GM21515 (cell line): ENCODE measurements at regions not wholly inside any gene's neighbourhood (a gene's known extent, or its start where the extent isn't known, plus 50 kb on each side); places are given as distances from the start of the nearest gene placed in this dataset.

ENCODE experiments used
- ATAC-seq: cut with Tn5 transposase; IDR thresholded peaks from one replicate; pipeline ENCODE4 v1.9.1; 2021; ENCODE audit not compliant: unreplicated experiment

- no peak for ATAC-seq
Observed at GRCh38 chr2:128781166-128781565, 462.5 kb upstream of the HS6ST1 start.

GRCh38 chr2:128781585-128782385 lies 463.1 kb upstream of the HS6ST1 start:
- ATAC-seq, result no peak

GRCh38 chr2:128782411-128783192 lies 463.9 kb upstream of the HS6ST1 start:
- no peak for ATAC-seq

- no peak for ATAC-seq
Observed at GRCh38 chr2:128783193-128783671, 464.6 kb upstream of the HS6ST1 start.

GRCh38 chr2:128783896-128784295 lies 465.2 kb upstream of the HS6ST1 start:
- ATAC-seq, result no peak

GRCh38 chr2:128784626-128785306 lies 466.1 kb upstream of the HS6ST1 start:
- no peak for ATAC-seq

GRCh38 chr2:128786316-128786715 lies 467.6 kb upstream of the HS6ST1 start:
- ATAC-seq, result no peak

- no peak for ATAC-seq
Observed at GRCh38 chr2:128786741-128787478, 468.2 kb upstream of the HS6ST1 start.

GRCh38 chr2:128787616-128788015 lies 468.9 kb upstream of the HS6ST1 start:
- ATAC-seq, result no peak

- ATAC-seq, result no peak
Observed at GRCh38 chr2:128788636-128789220, 470.1 kb upstream of the HS6ST1 start.

GRCh38 chr2:128789221-128789620 lies 470.6 kb upstream of the HS6ST1 start:
- no peak for ATAC-seq

GRCh38 chr2:128789776-128790455 lies 471.2 kb upstream of the HS6ST1 start:
- no peak for ATAC-seq

- no peak for ATAC-seq
Observed at GRCh38 chr2:128790541-128791001, 471.9 kb upstream of the HS6ST1 start.

GRCh38 chr2:128791120-128791984 lies 472.7 kb upstream of the HS6ST1 start:
- ATAC-seq, result no peak

- ATAC-seq, result no peak
Observed at GRCh38 chr2:128791985-128792320, 473.3 kb upstream of the HS6ST1 start.

GRCh38 chr2:128792476-128793054 lies 473.9 kb upstream of the HS6ST1 start:
- no peak for ATAC-seq

- no peak for ATAC-seq
Observed at GRCh38 chr2:128793404-128793803, 474.7 kb upstream of the HS6ST1 start.

GRCh38 chr2:128794285-128794684 lies 475.6 kb upstream of the HS6ST1 start:
- ATAC-seq, result no peak

- ATAC-seq, result no peak
Observed at GRCh38 chr2:128796321-128796720, 477.7 kb upstream of the HS6ST1 start.
